ENCODE measurements at regions not wholly inside any gene's neighbourhood (a gene's known extent, or its start where the extent isn't known, plus 50 kb on each side); places are given as distances from the start of the nearest gene placed in this dataset.

DNA sequence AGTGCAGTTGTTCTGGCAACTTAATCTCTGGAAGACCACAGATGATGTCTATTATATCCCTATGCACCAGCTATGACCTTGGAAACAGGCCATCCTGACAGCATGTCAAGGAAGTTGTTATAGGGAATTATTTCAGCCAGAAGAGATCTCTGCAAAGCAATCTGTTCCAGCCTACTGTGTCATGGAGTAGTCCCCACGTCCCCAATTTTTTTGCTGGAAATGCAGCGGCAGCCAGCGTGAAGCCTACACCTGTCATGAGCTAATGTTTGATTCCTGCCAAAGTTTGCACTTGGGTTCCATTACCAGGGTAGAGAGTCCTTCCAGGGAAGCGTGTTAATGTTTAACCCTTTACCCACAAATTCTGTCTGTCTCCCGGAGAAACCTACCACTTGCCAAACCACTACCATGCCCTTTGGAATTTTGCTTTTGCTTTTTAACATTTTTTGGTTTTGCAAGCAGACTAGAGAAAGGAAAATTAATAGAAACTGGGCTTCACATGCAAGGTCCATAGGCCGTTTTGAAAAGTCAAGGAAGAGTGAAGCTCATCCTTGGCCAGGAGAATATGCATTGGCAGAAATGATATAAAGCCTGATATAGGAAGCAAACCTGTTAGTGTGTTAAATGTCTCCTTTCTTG is 174.9 kb upstream of the SPRY4 start:
- DNase-seq (ENCODE audit: low spot score) = no peak
- H3K27ac Mint-ChIP-seq = no peak overlapping the region
- no peaks in the 10 kb centered on the region for H3K27me3 Mint-ChIP-seq (ENCODE audit: low read depth)
- no peaks in the 10 kb centered on the region for H3K36me3 Mint-ChIP-seq (ENCODE audit: low read depth)
- H3K4me1 Mint-ChIP-seq (ENCODE audit: low read depth) = peaks cover 2% of the 10 kb centered on the region
- no peak overlapping the region for H3K4me3 Mint-ChIP-seq
- H3K9me3 Mint-ChIP-seq = no peaks in the 10 kb centered on the region

DNA sequence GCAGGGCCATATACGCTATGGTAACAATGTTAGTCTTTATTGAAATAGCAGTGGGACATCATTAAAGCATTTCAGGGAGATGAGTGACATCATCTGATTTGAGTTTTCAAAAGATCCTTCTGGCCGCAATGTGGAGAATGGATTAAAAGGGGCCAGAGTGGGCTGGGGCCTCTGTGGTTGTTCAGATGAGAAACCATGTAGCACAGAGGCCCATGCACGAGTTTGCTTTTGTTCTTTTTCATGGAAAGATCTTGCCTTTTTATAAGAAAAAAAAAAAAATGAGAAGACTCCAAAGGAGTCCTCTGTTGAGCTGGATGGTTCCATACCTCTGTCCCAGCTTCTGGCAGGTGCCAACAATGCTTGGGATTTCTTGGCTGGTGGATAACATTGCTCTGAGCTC is 173.5 kb upstream of the SPRY4 start:
- Mint-ChIP-seq H3K4me1 (ENCODE audit: low read depth) (no peaks in the 10 kb centered on the region), H3K4me3 (no peak overlapping the region), H3K36me3 (ENCODE audit: low read depth) (no peaks in the 10 kb centered on the region), H3K9me3 (no peaks in the 10 kb centered on the region), H3K27me3 (ENCODE audit: low read depth) (no peaks in the 10 kb centered on the region), H3K27ac (no peak overlapping the region)
- no peak for DNase-seq (ENCODE audit: low spot score)

DNA sequence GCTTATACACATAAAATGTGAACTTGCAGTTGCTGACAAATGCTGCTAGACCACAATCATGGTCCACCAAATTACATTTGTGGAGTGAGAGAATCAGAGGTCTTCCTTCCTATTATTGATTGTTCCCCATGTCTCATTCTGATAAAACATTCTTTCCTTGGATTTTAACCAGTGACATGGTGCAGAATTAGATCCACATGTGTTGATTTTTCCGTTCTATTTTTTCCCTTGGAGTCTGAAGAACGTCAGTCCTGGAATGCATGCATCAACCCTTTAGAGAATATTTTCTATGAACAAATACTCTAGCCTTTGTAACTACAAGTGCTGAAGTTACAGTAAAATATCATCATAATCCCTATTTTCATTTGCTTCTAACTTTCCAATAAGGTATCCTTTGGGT is 170.7 kb upstream of the SPRY4 start:
- Mint-ChIP-seq H3K9me3 (no peaks in the 10 kb centered on the region), H3K36me3 (ENCODE audit: low read depth) (no peaks in the 10 kb centered on the region), H3K27me3 (ENCODE audit: low read depth) (no peaks in the 10 kb centered on the region), H3K27ac (no peak overlapping the region), H3K4me1 (ENCODE audit: low read depth) (no peaks in the 10 kb centered on the region), H3K4me3 (no peak overlapping the region)
- DNase-seq (ENCODE audit: low spot score) = no peak

DNA sequence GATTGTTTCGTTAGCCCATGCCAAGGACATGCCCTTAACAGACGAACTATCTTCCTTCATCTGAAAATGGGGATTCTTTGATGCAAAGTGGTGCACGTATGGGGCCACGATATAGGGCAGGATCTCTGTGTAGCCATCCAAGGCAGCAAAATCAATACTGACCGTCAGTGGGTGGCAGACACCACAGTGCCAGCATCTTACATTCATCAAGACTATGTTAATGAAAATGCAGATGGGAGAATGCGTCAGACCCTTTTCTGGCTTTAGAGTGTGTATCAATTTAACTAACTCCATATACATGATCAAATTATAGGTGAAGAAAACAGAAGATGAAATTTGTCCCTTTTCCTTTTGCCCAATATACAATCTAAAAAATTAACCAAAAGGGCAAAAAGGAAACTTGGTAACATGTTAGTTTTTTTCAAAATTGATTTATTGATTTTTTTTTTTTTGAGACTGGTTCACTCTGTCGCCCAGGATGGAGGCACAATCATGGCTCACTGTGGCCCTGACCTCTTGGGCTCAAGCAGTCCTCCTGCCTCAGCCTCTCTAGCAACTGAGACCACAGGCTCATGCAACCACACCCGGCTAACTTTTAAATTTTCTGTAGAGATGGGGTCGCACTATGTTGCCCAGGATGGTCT is 169.2 kb upstream of the SPRY4 start:
- DNase-seq (ENCODE audit: low spot score) = no peak
- Mint-ChIP-seq H3K27me3 (ENCODE audit: low read depth) (no peaks in the 10 kb centered on the region), H3K9me3 (no peaks in the 10 kb centered on the region), H3K4me1 (ENCODE audit: low read depth) (no peaks in the 10 kb centered on the region), H3K27ac (no peak overlapping the region), H3K36me3 (ENCODE audit: low read depth) (no peaks in the 10 kb centered on the region), H3K4me3 (no peak overlapping the region)

DNA sequence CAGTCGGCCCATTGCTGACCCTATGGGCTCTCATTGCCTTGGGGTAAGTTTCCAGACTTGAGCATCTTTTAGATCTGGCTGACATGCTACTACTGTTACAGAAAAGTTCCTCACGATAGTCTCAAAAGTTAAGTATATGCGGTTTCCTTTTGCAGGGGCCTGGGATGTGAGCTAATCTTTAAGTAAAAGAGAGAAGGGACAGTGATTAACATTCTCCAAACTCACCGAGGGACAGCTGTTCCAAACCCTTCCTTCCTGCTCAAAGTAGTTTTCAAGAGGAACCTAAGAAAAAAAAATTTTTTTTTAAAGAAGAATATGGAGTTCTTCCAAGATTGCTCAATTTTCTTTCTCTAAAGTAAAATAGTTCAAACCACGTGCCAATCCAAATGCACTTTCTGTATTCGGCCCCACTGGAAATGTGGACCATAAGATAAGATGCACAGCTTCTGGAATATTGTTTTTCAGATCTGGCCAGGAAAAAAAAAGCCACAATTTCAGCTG is 168.0 kb upstream of the SPRY4 start:
- no peaks in the 10 kb centered on the region for H3K9me3 Mint-ChIP-seq
- H3K27ac Mint-ChIP-seq = no peak overlapping the region
- H3K4me3 Mint-ChIP-seq = no peak overlapping the region
- H3K36me3 Mint-ChIP-seq (ENCODE audit: low read depth) = no peaks in the 10 kb centered on the region
- H3K4me1 Mint-ChIP-seq (ENCODE audit: low read depth) = no peaks in the 10 kb centered on the region
- H3K27me3 Mint-ChIP-seq (ENCODE audit: low read depth) = no peaks in the 10 kb centered on the region
- DNase-seq (ENCODE audit: low spot score) = no peak

DNA sequence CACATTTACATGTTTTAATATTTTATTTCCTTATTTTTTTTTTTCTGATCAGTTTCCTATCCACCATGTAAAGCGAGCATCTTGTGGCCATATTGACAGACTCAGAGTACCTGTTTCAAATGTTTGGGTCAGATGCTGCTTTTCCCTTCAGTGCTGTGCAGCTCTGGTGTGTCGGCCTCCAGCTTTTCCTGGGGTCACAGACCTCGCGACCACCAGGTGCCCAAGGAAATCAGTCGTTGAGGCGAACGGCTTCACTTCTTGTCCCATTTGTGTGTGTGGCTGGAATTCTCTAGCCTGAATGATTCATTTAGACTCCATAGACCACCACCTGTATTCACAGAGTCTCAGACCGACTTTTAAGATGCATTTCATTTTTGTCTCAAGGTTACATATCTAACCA is 166.9 kb upstream of the SPRY4 start:
- Mint-ChIP-seq H3K27ac (no peak overlapping the region), H3K27me3 (ENCODE audit: low read depth) (peaks cover 2% of the 10 kb centered on the region), H3K36me3 (ENCODE audit: low read depth) (no peaks in the 10 kb centered on the region), H3K4me1 (ENCODE audit: low read depth) (no peaks in the 10 kb centered on the region), H3K9me3 (no peaks in the 10 kb centered on the region), H3K4me3 (no peak overlapping the region)
- DNase-seq (ENCODE audit: low spot score) = no peak

- H3K4me3 Mint-ChIP-seq = no peak overlapping the region
- DNase-seq (ENCODE audit: low spot score) = no peak
- peaks cover 2% of the 10 kb centered on the region for H3K27me3 Mint-ChIP-seq (ENCODE audit: low read depth)
- no peaks in the 10 kb centered on the region for H3K9me3 Mint-ChIP-seq
- no peaks in the 10 kb centered on the region for H3K4me1 Mint-ChIP-seq (ENCODE audit: low read depth)
- H3K27ac Mint-ChIP-seq = no peak overlapping the region
- no peaks in the 10 kb centered on the region for H3K36me3 Mint-ChIP-seq (ENCODE audit: low read depth)
Measured at GRCh38 chr5:142491270-142491669, 166.4 kb upstream of the SPRY4 start.

DNA sequence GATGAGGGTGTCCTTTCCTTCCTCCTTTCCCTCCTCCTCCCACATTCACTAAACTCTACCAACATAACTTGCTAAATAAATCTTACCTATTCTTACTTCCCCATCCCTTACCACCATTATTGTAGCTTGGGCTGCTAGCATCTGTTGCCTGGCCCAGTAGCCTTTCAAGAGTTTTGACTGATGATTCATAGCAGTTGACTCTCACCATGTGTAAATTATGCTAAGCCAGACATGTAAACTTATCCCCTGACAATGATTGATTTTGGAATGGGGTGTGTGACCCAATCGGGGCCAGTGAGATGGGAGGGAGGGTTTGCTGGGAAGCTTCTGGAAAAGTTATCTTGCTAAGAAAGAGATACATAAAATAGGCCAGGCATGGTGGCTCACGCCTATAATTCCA is 161.8 kb upstream of the SPRY4 start:
- H3K4me3 Mint-ChIP-seq = no peak overlapping the region
- DNase-seq (ENCODE audit: low spot score) = no peak
- no peaks in the 10 kb centered on the region for H3K9me3 Mint-ChIP-seq
- H3K36me3 Mint-ChIP-seq (ENCODE audit: low read depth) = no peaks in the 10 kb centered on the region
- H3K27me3 Mint-ChIP-seq (ENCODE audit: low read depth) = peaks cover 2% of the 10 kb centered on the region
- H3K4me1 Mint-ChIP-seq (ENCODE audit: low read depth) = no peaks in the 10 kb centered on the region
- no peak overlapping the region for H3K27ac Mint-ChIP-seq

DNA sequence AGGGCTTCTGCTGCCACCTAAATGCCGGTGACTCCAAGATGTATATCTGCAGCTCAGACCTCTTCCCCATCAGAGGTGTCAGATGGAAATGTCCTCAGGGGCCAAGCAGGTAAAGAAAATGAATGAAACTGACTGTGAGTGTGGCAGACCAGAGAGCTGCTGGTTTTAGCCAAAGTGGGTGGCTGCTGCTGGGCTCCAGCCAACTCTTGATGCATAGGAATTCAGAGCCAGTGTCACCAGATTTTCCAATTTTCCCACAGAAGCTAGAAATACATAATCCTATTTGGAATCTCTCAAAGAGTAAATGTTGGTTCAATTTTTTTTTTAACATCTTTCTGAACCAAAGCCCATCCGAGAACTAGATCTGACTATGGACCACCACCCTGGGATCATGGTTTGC is 161.2 kb upstream of the SPRY4 start:
- H3K4me3 Mint-ChIP-seq = no peak overlapping the region
- no peaks in the 10 kb centered on the region for H3K4me1 Mint-ChIP-seq (ENCODE audit: low read depth)
- no peak overlapping the region for H3K27ac Mint-ChIP-seq
- DNase-seq (ENCODE audit: low spot score) = no peak
- no peaks in the 10 kb centered on the region for H3K9me3 Mint-ChIP-seq
- H3K27me3 Mint-ChIP-seq (ENCODE audit: low read depth) = peaks cover 2% of the 10 kb centered on the region
- H3K36me3 Mint-ChIP-seq (ENCODE audit: low read depth) = no peaks in the 10 kb centered on the region

DNA sequence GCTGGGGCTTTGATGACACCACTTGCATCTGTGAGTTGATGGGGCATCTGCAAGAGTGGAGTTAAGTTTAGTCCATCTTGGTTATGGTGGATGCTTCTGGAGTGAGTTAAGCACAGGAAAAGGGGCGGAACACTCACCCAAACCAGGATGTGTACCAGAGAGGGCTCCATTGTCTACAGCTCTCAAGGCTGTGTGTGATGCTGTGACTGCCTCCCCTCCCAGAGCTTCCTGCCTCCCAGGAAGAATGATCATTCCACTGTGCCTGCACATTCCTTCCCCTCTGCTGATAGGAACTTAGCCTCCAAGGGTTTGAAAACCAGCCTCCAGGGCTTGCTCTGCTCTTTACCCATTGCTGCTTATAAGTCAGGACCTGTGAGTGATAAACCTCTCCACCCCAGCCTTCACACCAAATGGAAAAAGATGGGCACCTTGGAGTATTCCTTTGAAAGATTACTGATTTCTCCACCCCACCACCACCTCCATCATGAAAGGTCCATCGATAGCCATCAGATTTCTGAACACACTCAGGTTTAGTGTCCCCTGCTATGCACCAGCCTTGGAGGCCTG is 160.1 kb upstream of the SPRY4 start:
- no peaks in the 10 kb centered on the region for H3K4me1 Mint-ChIP-seq (ENCODE audit: low read depth)

DNA sequence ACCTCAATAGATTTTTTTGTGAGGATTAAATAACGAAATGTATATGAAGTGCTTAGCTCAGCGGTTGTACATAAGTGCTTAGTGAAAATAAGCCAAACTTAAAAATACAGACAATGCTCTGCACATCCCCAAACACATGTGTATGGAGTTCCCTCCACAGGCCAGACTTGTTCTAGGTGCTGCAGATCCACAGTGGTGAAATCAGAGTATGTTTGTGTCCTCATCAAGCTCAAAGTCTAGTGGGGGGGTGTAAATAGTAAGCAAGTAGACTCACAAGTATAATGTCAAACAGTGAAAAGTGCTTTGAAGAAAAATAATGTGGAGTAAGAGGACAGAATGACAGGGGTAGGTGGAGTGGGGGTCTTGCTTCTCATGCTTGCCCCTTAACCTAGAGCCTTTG is 157.4 kb upstream of the SPRY4 start:
- H3K27ac Mint-ChIP-seq = no peak overlapping the region
- peaks cover 2% of the 10 kb centered on the region for H3K27me3 Mint-ChIP-seq (ENCODE audit: low read depth)
- H3K4me1 Mint-ChIP-seq (ENCODE audit: low read depth) = no peaks in the 10 kb centered on the region
- peaks cover 10% of the 10 kb centered on the region for H3K9me3 Mint-ChIP-seq
- H3K36me3 Mint-ChIP-seq (ENCODE audit: low read depth) = no peaks in the 10 kb centered on the region
- no peak for DNase-seq (ENCODE audit: low spot score)
- H3K4me3 Mint-ChIP-seq = no peak overlapping the region

More for the DNA sequence above, 160.1 kb upstream of the SPRY4 start:
- H3K27me3 Mint-ChIP-seq (ENCODE audit: low read depth) = peaks cover 4% of the 10 kb centered on the region
- H3K9me3 Mint-ChIP-seq = no peaks in the 10 kb centered on the region
- no peak overlapping the region for H3K4me3 Mint-ChIP-seq
- DNase-seq (ENCODE audit: low spot score) = no peak
- H3K36me3 Mint-ChIP-seq (ENCODE audit: low read depth) = no peaks in the 10 kb centered on the region
- H3K27ac Mint-ChIP-seq = no peak overlapping the region

GRCh38 chr5:142481410-142481809 is 156.6 kb upstream of the SPRY4 start:
- H3K36me3 Mint-ChIP-seq (ENCODE audit: low read depth) = no peaks in the 10 kb centered on the region
- H3K27ac Mint-ChIP-seq = no peak overlapping the region
- peaks cover 4% of the 10 kb centered on the region for H3K27me3 Mint-ChIP-seq (ENCODE audit: low read depth)
- H3K4me3 Mint-ChIP-seq = no peak overlapping the region
- peaks cover 10% of the 10 kb centered on the region for H3K9me3 Mint-ChIP-seq
- H3K4me1 Mint-ChIP-seq (ENCODE audit: low read depth) = no peaks in the 10 kb centered on the region
- no peak for DNase-seq (ENCODE audit: low spot score)

GRCh38 chr5:142479854-142480519 is 155.2 kb upstream of the SPRY4 start:
- no peaks in the 10 kb centered on the region for H3K36me3 Mint-ChIP-seq (ENCODE audit: low read depth)
- peaks cover 7% of the 10 kb centered on the region for H3K27me3 Mint-ChIP-seq (ENCODE audit: low read depth)
- H3K4me3 Mint-ChIP-seq = no peak overlapping the region
- H3K9me3 Mint-ChIP-seq = peaks cover 10% of the 10 kb centered on the region
- no peaks in the 10 kb centered on the region for H3K4me1 Mint-ChIP-seq (ENCODE audit: low read depth)
- no peak for DNase-seq (ENCODE audit: low spot score)
- no peak overlapping the region for H3K27ac Mint-ChIP-seq

- peaks cover 10% of the 10 kb centered on the region for H3K9me3 Mint-ChIP-seq
- H3K36me3 Mint-ChIP-seq (ENCODE audit: low read depth) = no peaks in the 10 kb centered on the region
- H3K4me3 Mint-ChIP-seq = no peak overlapping the region
- no peak for DNase-seq (ENCODE audit: low spot score)
- no peaks in the 10 kb centered on the region for H3K4me1 Mint-ChIP-seq (ENCODE audit: low read depth)
- H3K27ac Mint-ChIP-seq = no peak overlapping the region
- H3K27me3 Mint-ChIP-seq (ENCODE audit: low read depth) = peaks cover 7% of the 10 kb centered on the region
Measured at GRCh38 chr5:142479150-142479549, 154.3 kb upstream of the SPRY4 start.

Measured in T-helper 2 cell treated with Interferon-gamma antibody and Interleukin-4, amounts not matched to agents 5 μg/mL and 100 μg/mL, for 36 hours (primary cell).